PFSK-1 (cell line): ENCODE measurements at regions not wholly inside any gene's neighbourhood (a gene's known extent, or its start where the extent isn't known, plus 50 kb on each side); places are given as distances from the start of the nearest gene placed in this dataset.

ENCODE experiments used
- FOXP2 ChIP-seq: optimal IDR thresholded peaks from 2 replicates; pipeline ENCODE3; 2011; ENCODE audit warnings: borderline replicate concordance, control low read depth, inconsistent platforms; ENCODE audit not compliant: insufficient read depth; ENCODE audit errors: extremely low read length, extremely low read depth
- POLR2AphosphoS5 ChIP-seq: IDR thresholded peaks from 2 replicates; pipeline ENCODE4 v1.6.1; 2012; ENCODE audit warnings: low read depth, mild to moderate bottlenecking, control low read depth, low read length, moderate library complexity
- REST ChIP-seq, 2 experiments: IDR thresholded peaks; 2 replicates each; pipeline versions ENCODE4 v1.6.1 to v1.8.0; 2011 to 2012; ENCODE audit warnings: low read depth in 2 of 2, low read length in 2 of 2, control low read depth in 1 of 2, inconsistent platforms in 1 of 2, mild to moderate bottlenecking in 1 of 2, moderate library complexity in 1 of 2; ENCODE audit not compliant: insufficient read depth in 1 of 2
- SIN3A ChIP-seq: IDR thresholded peaks from 2 replicates; pipeline ENCODE4 v1.6.1; 2012; ENCODE audit warnings: mild to moderate bottlenecking, low read length, moderate library complexity, borderline replicate concordance; ENCODE audit not compliant: insufficient read depth
- TAF1 ChIP-seq: IDR thresholded peaks from 2 replicates; pipeline ENCODE4 v1.6.1; 2012; ENCODE audit warnings: low read length, control low read depth, borderline replicate concordance; ENCODE audit not compliant: insufficient read depth

- no peak for TF ChIP-seq SIN3A
- no peak for TF ChIP-seq TAF1
- no peak for TF ChIP-seq POLR2AphosphoS5
- TF ChIP-seq REST (IDR thresholded peaks at IDR 0.05; ENCODE audit: insufficient read depth in 1 of 2, low read depth in 2 of 2, low read length in 2 of 2): no peak
- TF ChIP-seq FOXP2: no peak
Measured at GRCh38 chr22:48855013-48855412, 972.7 kb downstream of the BRD1 start.
